ENCODE measurements at regions not wholly inside any gene's neighbourhood (a gene's known extent, or its start where the extent isn't known, plus 50 kb on each side); places are given as distances from the start of the nearest gene placed in this dataset.
A peak's percentile ranks its signal among the peaks of the same experiment; 100 is the strongest.

DNA sequence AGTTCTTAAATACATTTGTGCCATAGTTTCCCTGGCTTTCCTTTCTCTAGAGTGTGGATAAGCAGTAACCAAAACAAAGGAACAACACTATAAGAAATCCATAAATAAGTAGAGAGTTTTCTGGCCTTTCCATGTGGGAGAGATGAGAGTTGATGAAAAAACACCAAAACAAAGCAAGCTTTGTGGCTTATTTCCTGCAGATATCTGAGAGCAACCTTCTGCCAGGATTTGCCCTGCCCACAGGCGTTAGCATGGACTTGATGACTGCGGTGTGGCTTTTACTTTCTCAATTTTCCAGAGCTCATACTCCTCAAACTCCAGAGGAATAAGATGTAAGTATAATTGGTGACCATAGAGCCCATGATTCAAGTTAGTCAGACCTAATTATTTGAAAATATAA, 194.9 kb downstream of the RAP2B start:
- no peaks in the 10 kb centered on the region for H3K27me3 ChIP-seq
- TF ChIP-seq, protein P1, sequence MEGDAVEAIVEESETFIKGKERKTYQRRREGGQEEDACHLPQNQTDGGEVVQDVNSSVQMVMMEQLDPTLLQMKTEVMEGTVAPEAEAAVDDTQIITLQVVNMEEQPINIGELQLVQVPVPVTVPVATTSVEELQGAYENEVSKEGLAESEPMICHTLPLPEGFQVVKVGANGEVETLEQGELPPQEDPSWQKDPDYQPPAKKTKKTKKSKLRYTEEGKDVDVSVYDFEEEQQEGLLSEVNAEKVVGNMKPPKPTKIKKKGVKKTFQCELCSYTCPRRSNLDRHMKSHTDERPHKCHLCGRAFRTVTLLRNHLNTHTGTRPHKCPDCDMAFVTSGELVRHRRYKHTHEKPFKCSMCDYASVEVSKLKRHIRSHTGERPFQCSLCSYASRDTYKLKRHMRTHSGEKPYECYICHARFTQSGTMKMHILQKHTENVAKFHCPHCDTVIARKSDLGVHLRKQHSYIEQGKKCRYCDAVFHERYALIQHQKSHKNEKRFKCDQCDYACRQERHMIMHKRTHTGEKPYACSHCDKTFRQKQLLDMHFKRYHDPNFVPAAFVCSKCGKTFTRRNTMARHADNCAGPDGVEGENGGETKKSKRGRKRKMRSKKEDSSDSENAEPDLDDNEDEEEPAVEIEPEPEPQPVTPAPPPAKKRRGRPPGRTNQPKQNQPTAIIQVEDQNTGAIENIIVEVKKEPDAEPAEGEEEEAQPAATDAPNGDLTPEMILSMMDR (IDR thresholded peaks at IDR 0.05; ENCODE audit: low read depth, low read length) = no peak
- no peaks in the 10 kb centered on the region for H3K4me1 ChIP-seq (ENCODE audit: low read depth)
- DNase-seq (ENCODE audit: low read depth in 1 of 2, low spot score in 1 of 2) = peak in 1 of 2 donors; percentile 42
- H3K27ac ChIP-seq = no peak overlapping the region
- no peaks in the 10 kb centered on the region for H3K9me3 ChIP-seq (ENCODE audit: low read depth)
- no peaks in the 10 kb centered on the region for H3K36me3 ChIP-seq
- no peak overlapping the region for H3K4me3 ChIP-seq

DNA sequence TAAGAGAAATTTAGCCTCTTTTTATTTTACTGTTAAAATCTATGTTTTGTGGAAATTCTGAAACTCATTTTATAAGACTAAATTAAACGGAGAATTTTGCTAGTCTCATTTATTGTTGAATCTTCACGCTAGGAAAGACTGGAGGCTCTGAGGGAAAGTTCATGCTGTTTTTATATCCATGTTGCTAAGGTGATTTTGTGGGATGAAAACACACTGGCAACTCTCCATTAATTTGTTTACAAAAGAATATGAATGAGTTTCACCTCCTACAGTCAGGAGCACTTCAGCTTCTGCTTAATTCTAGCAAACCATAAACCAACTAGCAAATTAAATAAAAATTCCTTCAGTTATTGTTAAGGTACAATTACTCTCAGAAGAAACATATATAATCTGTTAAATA, 195.4 kb downstream of the RAP2B start:
- no peaks in the 10 kb centered on the region for H3K9me3 ChIP-seq (ENCODE audit: low read depth)
- DNase-seq (ENCODE audit: low read depth in 1 of 2, low spot score in 1 of 2) = no peak
- H3K27me3 ChIP-seq = no peaks in the 10 kb centered on the region
- H3K27ac ChIP-seq = no peak overlapping the region
- no peaks in the 10 kb centered on the region for H3K4me1 ChIP-seq (ENCODE audit: low read depth)
- H3K36me3 ChIP-seq = no peaks in the 10 kb centered on the region
- TF ChIP-seq, protein P1 (IDR thresholded peaks at IDR 0.05; ENCODE audit: low read depth, low read length) = no peak
- H3K4me3 ChIP-seq = no peak overlapping the region

DNA sequence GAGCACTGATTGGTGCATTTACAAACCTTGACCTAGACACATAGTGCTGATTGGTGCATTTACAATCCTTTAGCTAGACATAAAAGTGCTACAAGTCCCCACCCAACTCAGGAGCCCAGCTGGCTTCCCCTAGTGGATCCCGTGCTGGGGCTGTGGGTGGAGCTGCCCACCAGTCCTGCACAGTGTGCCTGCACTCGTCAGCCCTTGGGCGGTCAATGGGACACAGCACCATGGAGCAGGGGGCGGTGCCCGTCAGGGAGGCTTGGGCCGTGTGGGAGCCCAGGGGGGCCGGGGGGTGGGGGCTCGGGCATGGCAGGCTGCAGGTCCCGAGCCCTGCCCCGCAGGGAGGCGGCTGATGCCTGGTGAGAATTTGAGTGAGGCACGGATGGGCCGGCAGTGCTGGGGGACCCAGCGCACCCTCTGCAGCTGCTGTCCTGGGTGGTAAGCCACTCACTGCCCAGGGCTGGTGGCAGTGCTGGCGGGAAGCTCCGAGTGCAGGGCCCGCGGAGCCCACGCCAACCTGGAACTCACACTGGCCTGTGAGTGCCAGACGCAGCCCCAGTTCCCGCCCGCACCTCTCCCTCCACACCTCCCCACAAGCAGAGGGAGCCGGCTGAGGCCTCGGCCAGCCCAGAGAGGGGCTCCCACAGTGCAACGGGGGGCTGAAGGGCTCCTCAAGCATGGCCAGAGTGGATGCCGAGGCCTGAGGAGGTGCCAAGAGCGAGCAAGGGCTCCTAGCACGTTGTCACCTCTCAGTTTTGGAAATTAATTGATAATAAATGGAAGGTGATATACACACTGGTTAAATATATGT, 207.7 kb downstream of the RAP2B start:
- H3K27ac ChIP-seq = no peak overlapping the region
- no peaks in the 10 kb centered on the region for H3K4me1 ChIP-seq (ENCODE audit: low read depth)
- H3K36me3 ChIP-seq = no peaks in the 10 kb centered on the region
- H3K4me3 ChIP-seq = no peak overlapping the region
- no peak for DNase-seq (ENCODE audit: low read depth in 1 of 2, low spot score in 1 of 2)
- no peaks in the 10 kb centered on the region for H3K27me3 ChIP-seq
- no peaks in the 10 kb centered on the region for H3K9me3 ChIP-seq (ENCODE audit: low read depth)
- TF ChIP-seq, protein P1 (IDR thresholded peaks at IDR 0.05; ENCODE audit: low read depth, low read length) = no peak

GRCh38 chr3:153370680-153371079, 208.7 kb downstream of the RAP2B start:
- H3K9me3 ChIP-seq (ENCODE audit: low read depth) = no peaks in the 10 kb centered on the region
- H3K27ac ChIP-seq = no peak overlapping the region
- H3K4me3 ChIP-seq = no peak overlapping the region
- TF ChIP-seq, protein P1 (IDR thresholded peaks at IDR 0.05; ENCODE audit: low read depth, low read length) = no peak
- H3K36me3 ChIP-seq = no peaks in the 10 kb centered on the region
- no peaks in the 10 kb centered on the region for H3K4me1 ChIP-seq (ENCODE audit: low read depth)
- no peak for DNase-seq (ENCODE audit: low read depth in 1 of 2, low spot score in 1 of 2)
- no peaks in the 10 kb centered on the region for H3K27me3 ChIP-seq

DNA sequence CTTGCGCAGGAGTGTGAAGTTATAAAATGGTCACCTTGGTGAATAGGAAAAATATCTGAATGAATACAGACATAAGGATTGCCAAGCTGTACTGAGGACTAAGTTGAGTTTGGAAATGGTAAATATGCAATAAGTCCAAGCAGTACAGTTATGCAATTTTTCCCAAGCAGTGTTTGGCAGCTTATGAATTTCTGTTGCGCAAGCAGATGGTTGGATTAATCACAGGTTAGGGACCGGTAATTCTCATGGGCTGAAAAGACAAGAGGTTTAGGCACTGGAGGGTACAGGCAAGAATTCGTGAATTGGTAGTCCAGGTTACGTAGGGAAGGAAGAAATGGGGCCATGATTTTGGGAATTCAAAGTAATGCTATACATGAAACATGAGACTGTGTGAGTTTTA, 210.3 kb downstream of the RAP2B start:
- peak in 1 of 2 donors; percentile 81 for DNase-seq (ENCODE audit: low read depth in 1 of 2, low spot score in 1 of 2)
- H3K9me3 ChIP-seq (ENCODE audit: low read depth) = no peaks in the 10 kb centered on the region
- no peaks in the 10 kb centered on the region for H3K36me3 ChIP-seq
- H3K4me3 ChIP-seq = no peak overlapping the region
- H3K4me1 ChIP-seq (ENCODE audit: low read depth) = no peaks in the 10 kb centered on the region
- no peaks in the 10 kb centered on the region for H3K27me3 ChIP-seq
- no peak overlapping the region for H3K27ac ChIP-seq
- TF ChIP-seq, protein P1 (IDR thresholded peaks at IDR 0.05; ENCODE audit: low read depth, low read length) = no peak

Measured in cardiac muscle cell (in vitro differentiated cells and primary cell).